Heart left ventricle (tissue), 16 donors: ENCODE measurements at regions not wholly inside any gene's neighbourhood (a gene's known extent, or its start where the extent isn't known, plus 50 kb on each side); places are given as distances from the start of the nearest gene placed in this dataset.
A peak's percentile ranks its signal among the peaks of the same experiment; 100 is the strongest.

Experiments used
- ATAC-seq, 4 donors: fragments of 200-7000 bp; cut with Tn5 transposase; one replicate each; pipeline ENCODE4 v1.9.1; 2020 to 2022; ENCODE audit warnings: moderate library complexity in 4 of 4, mild to moderate bottlenecking in 3 of 4, moderate number of reproducible peaks in 1 of 4
- DNase-seq, 5 donors: peaks; one replicate each; pipeline ENCODE4 v3.0.0-alpha.2; 2020
- H3K27ac ChIP-seq, 12 donors: fragments of 200-600 bp; sonication (generic) in 4 of 12; one replicate each; pipeline versions ENCODE4 v1.5.0 to v1.8.0; 2016 to 2022; ENCODE audit warnings: mild to moderate bottlenecking in 2 of 12
- H3K27me3 ChIP-seq, 9 donors: fragments of 200-600 bp; sonication (generic) in 2 of 9; one replicate each; pipeline versions ENCODE4 v1.5.1 to v1.8.0; 2016 to 2022; ENCODE audit warnings: mild to moderate bottlenecking in 3 of 9
- H3K36me3 ChIP-seq, 9 donors: fragments of 200-600 bp; sonication (generic) in 2 of 9; one replicate each; pipeline versions ENCODE4 v1.5.0 to v1.8.0; 2018 to 2022; ENCODE audit warnings: mild to moderate bottlenecking in 2 of 9
- H3K4me1 ChIP-seq, 12 donors: fragments of 200-600 bp; sonication (generic) in 4 of 12; one replicate each; pipeline versions ENCODE4 v1.5.0 to v1.8.0; 2016 to 2022; ENCODE audit warnings: mild to moderate bottlenecking in 3 of 12
- H3K4me3 ChIP-seq, 12 donors: fragments of 200-600 bp; sonication (generic) in 4 of 12; one replicate each; pipeline versions ENCODE4 v1.5.0 to v1.8.0; 2017 to 2022; ENCODE audit warnings: mild to moderate bottlenecking in 9 of 12, moderate library complexity in 4 of 12
- H3K9me3 ChIP-seq, 12 donors: fragments of 200-600 bp; sonication (generic) in 4 of 12; one replicate each; pipeline versions ENCODE4 v1.5.0 to v1.8.0; 2016 to 2022; ENCODE audit warnings: mild to moderate bottlenecking in 1 of 12
- POLR2A ChIP-seq, 2 donors: fragments of 450-650 bp; IDR thresholded peaks; one replicate each; pipeline ENCODE4 v1.6.1; 2017; ENCODE audit warnings: antibody characterized with exemption in 2 of 2, mild to moderate bottlenecking in 2 of 2, moderate library complexity in 2 of 2
- WGBS, 4 donors: extraction: QIAGEN DNeasy Blood & Tissue Kit in 2 of 4; methylation state at CpG; one replicate each; pipeline versions ENCODE4 v1.1.5 to v1.1.7; 2013 to 2018; 5-methylcytosine and 5-hydroxymethylcytosine counted together
- intact Hi-C, 10 donors: fragments of 100-400 bp; cut with DNase I; formaldehyde crosslinking; loops; one replicate each; pipeline versions ENCODE4 v1.11.1 to v1.14.2; 2022
- TF ChIP-seq, protein P1 (sequence below), 12 donors: fragments of 200-600 bp; sonication (generic) in 4 of 12; IDR thresholded peaks; one replicate each; pipeline versions ENCODE4 v1.5.0 to v1.8.0; 2018 to 2022; ENCODE audit warnings: antibody characterized with exemption in 12 of 12, mild to moderate bottlenecking in 5 of 12
- donor health status: ischemic (EF 13 %, LVEDD 7.1; RV severe dilation, severe dysfunction).
- donor health status: healthy with polysubstance abuse.
- donor health status: DM: no; HTN: yes; CAD: no.
- donor health status: DM: no; HTN: no; CAD: no.
- donor health status: ischemic (EF 25% LVEDD 6.9; RV normal size, moderate dysfunction).
- donor health status: ischemic (EF 25% LVEDD 5.7; RV mildly dilated, moderate dysfunction).
- donor health status: healthy.
- donor health status: DM: yes; HTN: yes; CAD: no.
- donor health status: ischemic (EF 35%, LVEDD 5.7; RV mildly dilated, moderate dysfunction).
- donor health status: nonischemic (EF 11% LVEDD 7.7; RV severe dilation, severe dysfunction).
- donor health status: DM: yes; HTN: yes; CAD: no.
- donor health status: PGD.
- donor health status: ischemic (EF 29% LVEDD 5.4; RV normal size, mild dysfunction).
- donor health status: nonischemic (EF 23%, LVEDD 6.1; RV moderate dilation, normal function).

- no peak for TF ChIP-seq POLR2A (IDR thresholded peaks at IDR 0.05)
- TF ChIP-seq, protein P1, sequence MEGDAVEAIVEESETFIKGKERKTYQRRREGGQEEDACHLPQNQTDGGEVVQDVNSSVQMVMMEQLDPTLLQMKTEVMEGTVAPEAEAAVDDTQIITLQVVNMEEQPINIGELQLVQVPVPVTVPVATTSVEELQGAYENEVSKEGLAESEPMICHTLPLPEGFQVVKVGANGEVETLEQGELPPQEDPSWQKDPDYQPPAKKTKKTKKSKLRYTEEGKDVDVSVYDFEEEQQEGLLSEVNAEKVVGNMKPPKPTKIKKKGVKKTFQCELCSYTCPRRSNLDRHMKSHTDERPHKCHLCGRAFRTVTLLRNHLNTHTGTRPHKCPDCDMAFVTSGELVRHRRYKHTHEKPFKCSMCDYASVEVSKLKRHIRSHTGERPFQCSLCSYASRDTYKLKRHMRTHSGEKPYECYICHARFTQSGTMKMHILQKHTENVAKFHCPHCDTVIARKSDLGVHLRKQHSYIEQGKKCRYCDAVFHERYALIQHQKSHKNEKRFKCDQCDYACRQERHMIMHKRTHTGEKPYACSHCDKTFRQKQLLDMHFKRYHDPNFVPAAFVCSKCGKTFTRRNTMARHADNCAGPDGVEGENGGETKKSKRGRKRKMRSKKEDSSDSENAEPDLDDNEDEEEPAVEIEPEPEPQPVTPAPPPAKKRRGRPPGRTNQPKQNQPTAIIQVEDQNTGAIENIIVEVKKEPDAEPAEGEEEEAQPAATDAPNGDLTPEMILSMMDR (IDR thresholded peaks at IDR 0.05) = no peak
- 89 to 95% (median 90%) methylated on average over 4 of the region's 4 CpGs for WGBS, 4 donors
- no peak overlapping the region for H3K27ac ChIP-seq
- ATAC-seq (no peak), DNase-seq (no peak)
- H3K4me1 ChIP-seq = no peaks in the 10 kb centered on the region
- intact Hi-C loops = no loop called here
- H3K9me3 ChIP-seq = no peaks in the 10 kb centered on the region
- no peaks in the 10 kb centered on the region for H3K36me3 ChIP-seq
- no peak overlapping the region for H3K4me3 ChIP-seq
- H3K27me3 ChIP-seq = no peaks in the 10 kb centered on the region
Measured at GRCh38 chr1:209420276-209420675, 163.2 kb upstream of the CAMK1G start.

GRCh38 chr1:209421186-209421585, 162.3 kb upstream of the CAMK1G start:
- intact Hi-C loops = no loop called here
- no peak overlapping the region for H3K4me3 ChIP-seq
- TF ChIP-seq, protein P1 (IDR thresholded peaks at IDR 0.05) = no peak
- TF ChIP-seq POLR2A (IDR thresholded peaks at IDR 0.05) = no peak
- no peaks in the 10 kb centered on the region for H3K4me1 ChIP-seq
- no peaks in the 10 kb centered on the region for H3K27me3 ChIP-seq
- WGBS, 4 donors = 52 to 77% (median 71%) methylated on average over 4 of the region's 4 CpGs
- DNase-seq (no peak), ATAC-seq (no peak)
- H3K27ac ChIP-seq = no peak overlapping the region
- H3K9me3 ChIP-seq = no peaks in the 10 kb centered on the region
- no peaks in the 10 kb centered on the region for H3K36me3 ChIP-seq

GRCh38 chr1:209421978-209422680, 161.4 kb upstream of the CAMK1G start:
- H3K27ac ChIP-seq = no peak overlapping the region
- WGBS, 4 donors = 74 to 89% (median 83%) methylated on average over 5 of the region's 5 CpGs
- H3K9me3 ChIP-seq = no peaks in the 10 kb centered on the region
- peak in 1 of 4 donors; percentile 57 for ATAC-seq
- DNase-seq = no peak
- H3K36me3 ChIP-seq = no peaks in the 10 kb centered on the region
- no peak overlapping the region for H3K4me3 ChIP-seq
- H3K27me3 ChIP-seq = no peaks in the 10 kb centered on the region
- H3K4me1 ChIP-seq = no peaks in the 10 kb centered on the region
- TF ChIP-seq POLR2A (IDR thresholded peaks at IDR 0.05) = no peak
- TF ChIP-seq, protein P1 (IDR thresholded peaks at IDR 0.05) = no peak
- intact Hi-C loops = no loop called here

- ATAC-seq (no peak), DNase-seq (no peak)
- no peak for TF ChIP-seq POLR2A (IDR thresholded peaks at IDR 0.05)
- TF ChIP-seq, protein P1 (IDR thresholded peaks at IDR 0.05) = no peak
- no peaks in the 10 kb centered on the region for H3K9me3 ChIP-seq
- no peak overlapping the region for H3K27ac ChIP-seq
- peaks cover 0 to 7% (median 0%) of the 10 kb centered on the region in 9 donors for H3K27me3 ChIP-seq
- H3K4me3 ChIP-seq = no peak overlapping the region
- intact Hi-C loops = no loop called here
- no peaks in the 10 kb centered on the region for H3K4me1 ChIP-seq
- 78 to 96% (median 84%) methylated on average over 3 to 5 of the region's 5 CpGs for WGBS, 4 donors
- H3K36me3 ChIP-seq = no peaks in the 10 kb centered on the region
Measured at GRCh38 chr1:209425959-209426358, 157.6 kb upstream of the CAMK1G start.
